Activated naive CD8-positive, alpha-beta T cell treated with anti-CD3 and anti-CD28 coated beads, Interleukin-2, amount 50 U/mL, for 24 hours (primary cell): ENCODE measurements at regions not wholly inside any gene's neighbourhood (a gene's known extent, or its start where the extent isn't known, plus 50 kb on each side); places are given as distances from the start of the nearest gene placed in this dataset.
A peak's percentile ranks its signal among the peaks of the same experiment; 100 is the strongest.

Experiments used
- ATAC-seq: fragments of 150-1000 bp; cut with Tn5 transposase; one replicate; pipeline ENCODE4 v1.10.0; 2021
- DNase-seq: peaks from one replicate; pipeline ENCODE4 v3.0.0; 2021
- H3K27ac Mint-ChIP-seq: one replicate; pipeline ENCODE4 v1.8.0; 2021; ENCODE audit warnings: mild to moderate bottlenecking, mixed read lengths
- H3K27me3 Mint-ChIP-seq: one replicate; pipeline ENCODE4 v1.8.0; 2021; ENCODE audit warnings: mixed read lengths
- H3K36me3 Mint-ChIP-seq: one replicate; pipeline ENCODE4 v1.8.0; 2021; ENCODE audit warnings: low read depth, mixed read lengths
- H3K4me1 Mint-ChIP-seq: one replicate; pipeline ENCODE4 v1.8.0; 2021; ENCODE audit warnings: mixed read lengths
- H3K4me3 Mint-ChIP-seq: one replicate; pipeline ENCODE4 v1.8.0; 2021; ENCODE audit warnings: mild to moderate bottlenecking, moderate library complexity, mixed read lengths
- H3K9me3 Mint-ChIP-seq: one replicate; pipeline ENCODE4 v1.8.0; 2021; ENCODE audit warnings: mixed read lengths

- Mint-ChIP-seq H3K36me3 (no peaks in the 10 kb centered on the region), H3K9me3 (peaks cover 14% of the 10 kb centered on the region), H3K27me3 (no peaks in the 10 kb centered on the region), H3K4me1 (no peaks in the 10 kb centered on the region), H3K4me3 (no peak overlapping the region), H3K27ac (no peak overlapping the region)
- DNase-seq (no peak), ATAC-seq (no peak)
These were observed 239.6 kb downstream of the SOX9 start for GRCh38 chr17:72360386-72360940.

- Mint-ChIP-seq H3K9me3 (peaks cover 6% of the 10 kb centered on the region), H3K4me1 (no peaks in the 10 kb centered on the region), H3K36me3 (no peaks in the 10 kb centered on the region), H3K27ac (no peak overlapping the region), H3K27me3 (no peaks in the 10 kb centered on the region), H3K4me3 (no peak overlapping the region)
- DNase-seq (no peak), ATAC-seq (no peak)
These were observed 241.1 kb downstream of the SOX9 start for GRCh38 chr17:72361892-72362291.

GRCh38 chr17:72362376-72363088 lies 241.7 kb downstream of the SOX9 start:
- no peak for DNase-seq
- ATAC-seq = no peak
- Mint-ChIP-seq H3K9me3 (peaks cover 1% of the 10 kb centered on the region), H3K27me3 (no peaks in the 10 kb centered on the region), H3K36me3 (no peaks in the 10 kb centered on the region), H3K4me3 (no peak overlapping the region), H3K4me1 (no peaks in the 10 kb centered on the region), H3K27ac (no peak overlapping the region)

GRCh38 chr17:72363089-72363610 lies 242.3 kb downstream of the SOX9 start:
- no peak overlapping the region for H3K4me3 Mint-ChIP-seq
- ATAC-seq (no peak), DNase-seq (no peak)
- no peaks in the 10 kb centered on the region for H3K4me1 Mint-ChIP-seq
- H3K27ac Mint-ChIP-seq = no peak overlapping the region
- no peaks in the 10 kb centered on the region for H3K9me3 Mint-ChIP-seq
- H3K36me3 Mint-ChIP-seq = no peaks in the 10 kb centered on the region
- no peaks in the 10 kb centered on the region for H3K27me3 Mint-ChIP-seq

- no peak for ATAC-seq
- no peak for DNase-seq
These were observed 245.1 kb downstream of the SOX9 start for GRCh38 chr17:72365857-72366414.

GRCh38 chr17:72366626-72367025 lies 245.8 kb downstream of the SOX9 start:
- no peak overlapping the region for H3K27ac Mint-ChIP-seq
- ATAC-seq (no peak), DNase-seq (no peak)
- H3K4me3 Mint-ChIP-seq = no peak overlapping the region
- no peaks in the 10 kb centered on the region for H3K36me3 Mint-ChIP-seq
- H3K27me3 Mint-ChIP-seq = no peaks in the 10 kb centered on the region
- H3K9me3 Mint-ChIP-seq = no peaks in the 10 kb centered on the region
- H3K4me1 Mint-ChIP-seq = no peaks in the 10 kb centered on the region

More at GRCh38 chr17:72365857-72366414, 245.1 kb downstream of the SOX9 start:
- H3K9me3 Mint-ChIP-seq = no peaks in the 10 kb centered on the region
- H3K4me1 Mint-ChIP-seq = no peaks in the 10 kb centered on the region
- no peaks in the 10 kb centered on the region for H3K27me3 Mint-ChIP-seq
- no peak overlapping the region for H3K27ac Mint-ChIP-seq
- no peaks in the 10 kb centered on the region for H3K36me3 Mint-ChIP-seq
- H3K4me3 Mint-ChIP-seq = no peak overlapping the region

- no peaks in the 10 kb centered on the region for H3K9me3 Mint-ChIP-seq
These were observed 247.4 kb downstream of the SOX9 start for GRCh38 chr17:72368191-72368590.

GRCh38 chr17:72369366-72369765 lies 248.5 kb downstream of the SOX9 start:
- H3K36me3 Mint-ChIP-seq = no peaks in the 10 kb centered on the region
- H3K9me3 Mint-ChIP-seq = no peaks in the 10 kb centered on the region
- H3K4me3 Mint-ChIP-seq = no peak overlapping the region
- DNase-seq (no peak), ATAC-seq (no peak)
- no peaks in the 10 kb centered on the region for H3K27me3 Mint-ChIP-seq
- no peak overlapping the region for H3K27ac Mint-ChIP-seq
- no peaks in the 10 kb centered on the region for H3K4me1 Mint-ChIP-seq

More at GRCh38 chr17:72368191-72368590, 247.4 kb downstream of the SOX9 start:
- no peaks in the 10 kb centered on the region for H3K27me3 Mint-ChIP-seq
- no peak overlapping the region for H3K4me3 Mint-ChIP-seq
- ATAC-seq (no peak), DNase-seq (no peak)
- H3K4me1 Mint-ChIP-seq = no peaks in the 10 kb centered on the region
- H3K36me3 Mint-ChIP-seq = no peaks in the 10 kb centered on the region
- H3K27ac Mint-ChIP-seq = no peak overlapping the region

GRCh38 chr17:72370819-72371218 lies 250.0 kb downstream of the SOX9 start:
- no peak overlapping the region for H3K4me3 Mint-ChIP-seq
- no peak overlapping the region for H3K27ac Mint-ChIP-seq
- no peaks in the 10 kb centered on the region for H3K36me3 Mint-ChIP-seq
- H3K4me1 Mint-ChIP-seq = no peaks in the 10 kb centered on the region
- H3K9me3 Mint-ChIP-seq = no peaks in the 10 kb centered on the region
- no peaks in the 10 kb centered on the region for H3K27me3 Mint-ChIP-seq
- DNase-seq (no peak), ATAC-seq (peak; percentile 28)

GRCh38 chr17:72372185-72372584 lies 251.4 kb downstream of the SOX9 start:
- DNase-seq (no peak), ATAC-seq (no peak)
- H3K27ac Mint-ChIP-seq = no peak overlapping the region
- no peak overlapping the region for H3K4me3 Mint-ChIP-seq
- H3K36me3 Mint-ChIP-seq = no peaks in the 10 kb centered on the region
- no peaks in the 10 kb centered on the region for H3K4me1 Mint-ChIP-seq
- no peaks in the 10 kb centered on the region for H3K9me3 Mint-ChIP-seq
- no peaks in the 10 kb centered on the region for H3K27me3 Mint-ChIP-seq

GRCh38 chr17:72373910-72374741 lies 253.3 kb downstream of the SOX9 start:
- no peak overlapping the region for H3K27ac Mint-ChIP-seq
- no peaks in the 10 kb centered on the region for H3K9me3 Mint-ChIP-seq
- H3K4me3 Mint-ChIP-seq = no peak overlapping the region
- no peaks in the 10 kb centered on the region for H3K36me3 Mint-ChIP-seq
- DNase-seq = no peak
- no peak for ATAC-seq
- no peaks in the 10 kb centered on the region for H3K4me1 Mint-ChIP-seq
- H3K27me3 Mint-ChIP-seq = no peaks in the 10 kb centered on the region

GRCh38 chr17:72376526-72377345 lies 255.9 kb downstream of the SOX9 start:
- H3K9me3 Mint-ChIP-seq = no peaks in the 10 kb centered on the region

GRCh38 chr17:72378414-72379390 lies 257.9 kb downstream of the SOX9 start:
- Mint-ChIP-seq H3K36me3 (no peaks in the 10 kb centered on the region), H3K4me1 (no peaks in the 10 kb centered on the region), H3K27me3 (no peaks in the 10 kb centered on the region), H3K9me3 (no peaks in the 10 kb centered on the region), H3K4me3 (no peak overlapping the region), H3K27ac (no peak overlapping the region)
- no peak for DNase-seq
- ATAC-seq = no peak

More at GRCh38 chr17:72376526-72377345, 255.9 kb downstream of the SOX9 start:
- DNase-seq = no peak
- Mint-ChIP-seq H3K4me3 (no peak overlapping the region), H3K36me3 (no peaks in the 10 kb centered on the region), H3K27ac (no peak overlapping the region), H3K27me3 (no peaks in the 10 kb centered on the region), H3K4me1 (no peaks in the 10 kb centered on the region)
- no peak for ATAC-seq
